ENCODE measurements at regions not wholly inside any gene's neighbourhood (a gene's known extent, or its start where the extent isn't known, plus 50 kb on each side); places are given as distances from the start of the nearest gene placed in this dataset.

GRCh38 chr10:112053895-112054294 is 129.7 kb downstream of the GPAM start:
- Histone ChIP-seq H3K36me3 (ENCODE audit: insufficient read depth) (no peaks in the 10 kb centered on the region), H3K27ac (ENCODE audit: low read depth) (no peak overlapping the region), H3K4me3 (ENCODE audit: low read depth, low read length) (no peak overlapping the region), H3K4me1 (ENCODE audit: insufficient read depth) (no peaks in the 10 kb centered on the region)
- WGBS, result 79% methylated on average over 1 of the region's 1 CpG
- no peak for DNase-seq (ENCODE audit: extremely low spot score)

GRCh38 chr10:112054516-112054915 is 129.0 kb downstream of the GPAM start:
- H3K27ac ChIP-seq (ENCODE audit: low read depth), result no peak overlapping the region
- DNase-seq (ENCODE audit: extremely low spot score), result no peak
- H3K36me3 ChIP-seq (ENCODE audit: insufficient read depth), result no peaks in the 10 kb centered on the region
- whole genome bisulfite sequencing, result 84% methylated on average over 5 of the region's 5 CpGs
- H3K4me3 ChIP-seq (ENCODE audit: low read depth, low read length), result no peak overlapping the region
- H3K4me1 ChIP-seq (ENCODE audit: insufficient read depth), result no peaks in the 10 kb centered on the region

GRCh38 chr10:112057072-112057471 is 126.5 kb downstream of the GPAM start:
- H3K36me3 ChIP-seq (ENCODE audit: insufficient read depth), result no peaks in the 10 kb centered on the region
- DNase-seq (ENCODE audit: extremely low spot score), result no peak
- no peak overlapping the region for H3K27ac ChIP-seq (ENCODE audit: low read depth)
- no peak overlapping the region for H3K4me3 ChIP-seq (ENCODE audit: low read depth, low read length)
- no peaks in the 10 kb centered on the region for H3K4me1 ChIP-seq (ENCODE audit: insufficient read depth)
- WGBS, result 89% methylated on average over 2 of the region's 2 CpGs

- no peak overlapping the region for H3K27ac ChIP-seq (ENCODE audit: low read depth)
- DNase-seq (ENCODE audit: extremely low spot score), result no peak
- WGBS, result 79% methylated on average over 6 of the region's 6 CpGs
- H3K4me3 ChIP-seq (ENCODE audit: low read depth, low read length), result no peak overlapping the region
- H3K36me3 ChIP-seq (ENCODE audit: insufficient read depth), result no peaks in the 10 kb centered on the region
- H3K4me1 ChIP-seq (ENCODE audit: insufficient read depth), result no peaks in the 10 kb centered on the region
These were observed 124.3 kb downstream of the GPAM start for GRCh38 chr10:112059220-112059619.

GRCh38 chr10:112071596-112072133 is 111.9 kb downstream of the GPAM start:
- no peaks in the 10 kb centered on the region for H3K36me3 ChIP-seq (ENCODE audit: insufficient read depth)
- DNase-seq (ENCODE audit: extremely low spot score), result no peak
- no peak overlapping the region for H3K27ac ChIP-seq (ENCODE audit: low read depth)
- no peaks in the 10 kb centered on the region for H3K4me1 ChIP-seq (ENCODE audit: insufficient read depth)
- 86% methylated on average over 2 of the region's 2 CpGs for WGBS
- H3K4me3 ChIP-seq (ENCODE audit: low read depth, low read length), result no peak overlapping the region

GRCh38 chr10:112078003-112078402 is 105.6 kb downstream of the GPAM start:
- no peak overlapping the region for H3K4me3 ChIP-seq (ENCODE audit: low read depth, low read length)
- 85% methylated on average over 1 of the region's 1 CpG for WGBS

GRCh38 chr10:112080231-112080630 is 103.3 kb downstream of the GPAM start:
- DNase-seq (ENCODE audit: extremely low spot score), result no peak

More at GRCh38 chr10:112078003-112078402, 105.6 kb downstream of the GPAM start:
- Histone ChIP-seq H3K4me1 (ENCODE audit: insufficient read depth) (no peaks in the 10 kb centered on the region), H3K36me3 (ENCODE audit: insufficient read depth) (no peaks in the 10 kb centered on the region), H3K27ac (ENCODE audit: low read depth) (no peak overlapping the region)
- DNase-seq (ENCODE audit: extremely low spot score), result no peak

GRCh38 chr10:112082120-112082519 is 101.4 kb downstream of the GPAM start:
- WGBS, result 41% methylated on average over 5 of the region's 5 CpGs
- DNase-seq (ENCODE audit: extremely low spot score), result peak; percentile 17
- H3K27ac ChIP-seq (ENCODE audit: low read depth), result no peak overlapping the region
- no peak overlapping the region for H3K4me3 ChIP-seq (ENCODE audit: low read depth, low read length)
- H3K4me1 ChIP-seq (ENCODE audit: insufficient read depth), result no peaks in the 10 kb centered on the region
- H3K36me3 ChIP-seq (ENCODE audit: insufficient read depth), result no peaks in the 10 kb centered on the region

More at GRCh38 chr10:112080231-112080630, 103.3 kb downstream of the GPAM start:
- Histone ChIP-seq H3K4me3 (ENCODE audit: low read depth, low read length) (no peak overlapping the region), H3K27ac (ENCODE audit: low read depth) (no peak overlapping the region), H3K36me3 (ENCODE audit: insufficient read depth) (no peaks in the 10 kb centered on the region), H3K4me1 (ENCODE audit: insufficient read depth) (no peaks in the 10 kb centered on the region)
- 71% methylated on average over 2 of the region's 2 CpGs for WGBS

GRCh38 chr10:112083472-112083871 is 100.1 kb downstream of the GPAM start:
- no peak overlapping the region for H3K27ac ChIP-seq (ENCODE audit: low read depth)
- WGBS, result 42% methylated on average over 4 of the region's 4 CpGs
- DNase-seq (ENCODE audit: extremely low spot score), result no peak
- H3K4me1 ChIP-seq (ENCODE audit: insufficient read depth), result no peaks in the 10 kb centered on the region
- no peak overlapping the region for H3K4me3 ChIP-seq (ENCODE audit: low read depth, low read length)
- H3K36me3 ChIP-seq (ENCODE audit: insufficient read depth), result no peaks in the 10 kb centered on the region

GRCh38 chr10:112087953-112088456 is 95.6 kb downstream of the GPAM start:
- Histone ChIP-seq H3K36me3 (ENCODE audit: insufficient read depth) (no peaks in the 10 kb centered on the region), H3K27ac (ENCODE audit: low read depth) (no peak overlapping the region), H3K4me3 (ENCODE audit: low read depth, low read length) (no peak overlapping the region), H3K4me1 (ENCODE audit: insufficient read depth) (no peaks in the 10 kb centered on the region)
- WGBS, result 90% methylated on average over 10 of the region's 10 CpGs
- DNase-seq (ENCODE audit: extremely low spot score), result no peak

GRCh38 chr10:112091703-112092102 is 91.9 kb downstream of the GPAM start:
- Histone ChIP-seq H3K4me1 (ENCODE audit: insufficient read depth) (no peaks in the 10 kb centered on the region), H3K4me3 (ENCODE audit: low read depth, low read length) (no peak overlapping the region), H3K27ac (ENCODE audit: low read depth) (no peak overlapping the region), H3K36me3 (ENCODE audit: insufficient read depth) (no peaks in the 10 kb centered on the region)
- no peak for DNase-seq (ENCODE audit: extremely low spot score)
- WGBS, result 74% methylated on average over 1 of the region's 1 CpG

- Histone ChIP-seq H3K27ac (ENCODE audit: low read depth) (no peak overlapping the region), H3K4me3 (ENCODE audit: low read depth, low read length) (no peak overlapping the region), H3K36me3 (ENCODE audit: insufficient read depth) (no peaks in the 10 kb centered on the region), H3K4me1 (ENCODE audit: insufficient read depth) (no peaks in the 10 kb centered on the region)
- WGBS, result 31% methylated on average over 1 of the region's 1 CpG
- no peak for DNase-seq (ENCODE audit: extremely low spot score)
These were observed 91.0 kb downstream of the GPAM start for GRCh38 chr10:112092519-112092918.

- no peaks in the 10 kb centered on the region for H3K36me3 ChIP-seq (ENCODE audit: insufficient read depth)
- no peak overlapping the region for H3K4me3 ChIP-seq (ENCODE audit: low read depth, low read length)
- H3K27ac ChIP-seq (ENCODE audit: low read depth), result no peak overlapping the region
- no peaks in the 10 kb centered on the region for H3K4me1 ChIP-seq (ENCODE audit: insufficient read depth)
- WGBS, result 87% methylated on average over 3 of the region's 3 CpGs
- DNase-seq (ENCODE audit: extremely low spot score), result no peak
These were observed 88.6 kb downstream of the GPAM start for GRCh38 chr10:112094984-112095383.

- H3K36me3 ChIP-seq (ENCODE audit: insufficient read depth), result no peaks in the 10 kb centered on the region
- no peak overlapping the region for H3K4me3 ChIP-seq (ENCODE audit: low read depth, low read length)
- no peaks in the 10 kb centered on the region for H3K4me1 ChIP-seq (ENCODE audit: insufficient read depth)
- DNase-seq (ENCODE audit: extremely low spot score), result no peak
- 62% methylated on average over 5 of the region's 5 CpGs for WGBS
- no peak overlapping the region for H3K27ac ChIP-seq (ENCODE audit: low read depth)
These were observed 87.8 kb downstream of the GPAM start for GRCh38 chr10:112095731-112096130.

- no peaks in the 10 kb centered on the region for H3K36me3 ChIP-seq (ENCODE audit: insufficient read depth)
- 26% methylated on average over 3 of the region's 3 CpGs for WGBS
These were observed 84.9 kb downstream of the GPAM start for GRCh38 chr10:112098682-112099081.

More at GRCh38 chr10:112098682-112099081, 84.9 kb downstream of the GPAM start:
- DNase-seq (ENCODE audit: extremely low spot score), result no peak
- Histone ChIP-seq H3K27ac (ENCODE audit: low read depth) (no peak overlapping the region), H3K4me1 (ENCODE audit: insufficient read depth) (no peaks in the 10 kb centered on the region), H3K4me3 (ENCODE audit: low read depth, low read length) (no peak overlapping the region)
